ENCODE measurements at regions not wholly inside any gene's neighbourhood (a gene's known extent, or its start where the extent isn't known, plus 50 kb on each side); places are given as distances from the start of the nearest gene placed in this dataset.

GRCh38 chr7:138370956-138371355 is 89.1 kb upstream of the TRIM24 start:
- Histone ChIP-seq H3K9ac (ENCODE audit: low read depth, low read length, poor library complexity, severe bottlenecking) (no peak overlapping the region), H3K4me1 (ENCODE audit: insufficient read depth, low read length, poor library complexity, severe bottlenecking) (no peaks in the 10 kb centered on the region), H3F3A (ENCODE audit: low read depth) (no peaks in the 10 kb centered on the region), H3K9me3 (ENCODE audit: insufficient read depth, low read depth, low read length) (no peaks in the 10 kb centered on the region; the same call in 1 of the 2 replicates), H2AFZ (ENCODE audit: low read length) (no peak overlapping the region), H3K79me2 (ENCODE audit: insufficient read depth, low read length) (no peaks in the 10 kb centered on the region), H3K4me2 (ENCODE audit: low read depth, low read length, poor library complexity, severe bottlenecking) (no peak overlapping the region), H3K4me3 (ENCODE audit: low read length, poor library complexity, severe bottlenecking) (no peak overlapping the region), H3K36me3 (ENCODE audit: insufficient read depth, low read length) (no peaks in the 10 kb centered on the region), H3K9me2 (replicated peaks; ENCODE audit: low read depth, low read length) (no peaks in the 10 kb centered on the region), H3K27me3 (ENCODE audit: insufficient read depth, low read length, poor library complexity, severe bottlenecking) (no peaks in the 10 kb centered on the region), H4K20me1 (ENCODE audit: insufficient read depth, low read length, poor library complexity, severe bottlenecking) (no peaks in the 10 kb centered on the region)
- TF ChIP-seq EZH2phosphoT487 (IDR thresholded peaks at IDR 0.05; ENCODE audit: borderline replicate concordance) (no peak), CTCF (conservative IDR thresholded peaks at IDR 0.05; ENCODE audit: low read length) (no peak)

- H4K20me1 ChIP-seq (ENCODE audit: insufficient read depth, low read length, poor library complexity, severe bottlenecking) = no peaks in the 10 kb centered on the region
- no peaks in the 10 kb centered on the region for H3K27me3 ChIP-seq (ENCODE audit: insufficient read depth, low read length, poor library complexity, severe bottlenecking)
- TF ChIP-seq EZH2phosphoT487 (IDR thresholded peaks at IDR 0.05; ENCODE audit: borderline replicate concordance) (no peak), CTCF (conservative IDR thresholded peaks at IDR 0.05; ENCODE audit: low read length) (no peak)
Measured at GRCh38 chr7:138374119-138374693, 85.9 kb upstream of the TRIM24 start.

GRCh38 chr7:138377306-138377705 is 82.8 kb upstream of the TRIM24 start:
- H2AFZ ChIP-seq (ENCODE audit: low read length) = no peak overlapping the region
- no peak overlapping the region for H3K4me3 ChIP-seq (ENCODE audit: low read length, poor library complexity, severe bottlenecking)
- no peaks in the 10 kb centered on the region for H3K79me2 ChIP-seq (ENCODE audit: insufficient read depth, low read length)
- no peaks in the 10 kb centered on the region for H3K27me3 ChIP-seq (ENCODE audit: insufficient read depth, low read length, poor library complexity, severe bottlenecking)
- H3K9me2 ChIP-seq (replicated peaks; ENCODE audit: low read depth, low read length) = no peaks in the 10 kb centered on the region
- H3F3A ChIP-seq (ENCODE audit: low read depth) = no peaks in the 10 kb centered on the region
- no peak overlapping the region for H3K4me2 ChIP-seq (ENCODE audit: low read depth, low read length, poor library complexity, severe bottlenecking)
- no peaks in the 10 kb centered on the region for H3K4me1 ChIP-seq (ENCODE audit: insufficient read depth, low read length, poor library complexity, severe bottlenecking)
- H3K9me3 ChIP-seq (ENCODE audit: insufficient read depth, low read depth, low read length) = no peaks in the 10 kb centered on the region
- no peaks in the 10 kb centered on the region for H4K20me1 ChIP-seq (ENCODE audit: insufficient read depth, low read length, poor library complexity, severe bottlenecking)
- no peaks in the 10 kb centered on the region for H3K36me3 ChIP-seq (ENCODE audit: insufficient read depth, low read length)
- TF ChIP-seq CTCF (conservative IDR thresholded peaks at IDR 0.05; ENCODE audit: low read length) (no peak), EZH2phosphoT487 (IDR thresholded peaks at IDR 0.05; ENCODE audit: borderline replicate concordance) (no peak)
- no peak overlapping the region for H3K9ac ChIP-seq (ENCODE audit: low read depth, low read length, poor library complexity, severe bottlenecking)

More at GRCh38 chr7:138374119-138374693, 85.9 kb upstream of the TRIM24 start:
- Histone ChIP-seq H3K79me2 (ENCODE audit: insufficient read depth, low read length) (no peaks in the 10 kb centered on the region), H3K36me3 (ENCODE audit: insufficient read depth, low read length) (no peaks in the 10 kb centered on the region), H3K9ac (ENCODE audit: low read depth, low read length, poor library complexity, severe bottlenecking) (no peak overlapping the region), H3K4me3 (ENCODE audit: low read length, poor library complexity, severe bottlenecking) (no peak overlapping the region), H3K9me3 (ENCODE audit: insufficient read depth, low read depth, low read length) (no peaks in the 10 kb centered on the region; the same call in 1 of the 2 replicates), H2AFZ (ENCODE audit: low read length) (no peak overlapping the region), H3F3A (ENCODE audit: low read depth) (no peaks in the 10 kb centered on the region), H3K4me1 (ENCODE audit: insufficient read depth, low read length, poor library complexity, severe bottlenecking) (no peaks in the 10 kb centered on the region), H3K9me2 (replicated peaks; ENCODE audit: low read depth, low read length) (no peaks in the 10 kb centered on the region), H3K4me2 (ENCODE audit: low read depth, low read length, poor library complexity, severe bottlenecking) (no peak overlapping the region)
